CD4-positive, CD25-positive, alpha-beta regulatory T cell (primary cell): ENCODE measurements at regions not wholly inside any gene's neighbourhood (a gene's known extent, or its start where the extent isn't known, plus 50 kb on each side); places are given as distances from the start of the nearest gene placed in this dataset.
A peak's percentile ranks its signal among the peaks of the same experiment; 100 is the strongest.

Experiments
- ATAC-seq, 2 donors: fragments of 150-1000 bp; cut with Tn5 transposase; one replicate each; pipeline ENCODE4 v1.10.0; 2021; ENCODE audit warnings: low read depth in 2 of 2, moderate number of reproducible peaks in 2 of 2, moderate library complexity in 1 of 2
- DNase-seq, 3 donors: peaks; one replicate each; pipeline versions ENCODE4 v3.0.0 to v3.0.0-alpha.2; 2012 to 2022; ENCODE audit warnings: mixed read lengths in 1 of 3
- H3K27ac ChIP-seq: one replicate; pipeline ENCODE4 v1.7.0; 2013; ENCODE audit warnings: mild to moderate bottlenecking, low read length; ENCODE audit not compliant: insufficient read depth, poor library complexity, severe bottlenecking
- H3K27me3 ChIP-seq: one replicate; pipeline ENCODE4 v1.7.0; 2013; ENCODE audit warnings: low read length; ENCODE audit not compliant: control insufficient read depth, insufficient read depth
- H3K36me3 ChIP-seq: one replicate; pipeline ENCODE4 v1.7.0; 2013; ENCODE audit warnings: mild to moderate bottlenecking, low read length, moderate library complexity; ENCODE audit not compliant: control insufficient read depth, insufficient read depth
- H3K4me1 ChIP-seq: 2 replicates; pipeline ENCODE4 v1.7.0; 2013; ENCODE audit warnings: mild to moderate bottlenecking, low read length; ENCODE audit not compliant: insufficient read depth, control insufficient read depth, poor library complexity, severe bottlenecking
- H3K4me3 ChIP-seq: one replicate; pipeline ENCODE4 v1.7.0; 2013; ENCODE audit warnings: low read depth, mild to moderate bottlenecking, low read length, moderate library complexity
- H3K9me3 ChIP-seq, 2 experiments: 1 replicate in 1 of 2; 2 replicates in 1 of 2; pipeline ENCODE4 v1.7.0; 2013; ENCODE audit warnings: low read length in 2 of 2, mild to moderate bottlenecking in 1 of 2, moderate library complexity in 1 of 2; ENCODE audit not compliant: control insufficient read depth in 2 of 2
- H3K27ac Mint-ChIP-seq, 3 donors: one replicate each; pipeline ENCODE4 v1.8.0; 2020 to 2022; ENCODE audit warnings: mild to moderate bottlenecking in 3 of 3, mixed read lengths in 3 of 3, moderate library complexity in 2 of 3
- H3K27me3 Mint-ChIP-seq: one replicate; pipeline ENCODE4 v1.8.0; 2022; ENCODE audit warnings: mild to moderate bottlenecking, mixed read lengths
- H3K36me3 Mint-ChIP-seq: one replicate; pipeline ENCODE4 v1.8.0; 2020; ENCODE audit warnings: mixed read lengths
- H3K4me1 Mint-ChIP-seq, 4 donors: one replicate each; pipeline ENCODE4 v1.8.0; 2020 to 2022; ENCODE audit warnings: mixed read lengths in 4 of 4, mild to moderate bottlenecking in 1 of 4
- H3K4me3 Mint-ChIP-seq, 4 donors: one replicate each; pipeline ENCODE4 v1.8.0; 2020 to 2022; ENCODE audit warnings: mild to moderate bottlenecking in 4 of 4, mixed read lengths in 4 of 4, moderate library complexity in 3 of 4
- H3K9me3 Mint-ChIP-seq, 7 donors: one replicate each; pipeline ENCODE4 v1.8.0; 2020 to 2022; ENCODE audit warnings: mixed read lengths in 7 of 7, mild to moderate bottlenecking in 3 of 7, moderate library complexity in 2 of 7

- Histone ChIP-seq H3K27ac (no peak overlapping the region), H3K4me3 (no peak overlapping the region), H3K9me3 (no peaks in the 10 kb centered on the region), H3K4me1 (no peaks in the 10 kb centered on the region), H3K36me3 (no peaks in the 10 kb centered on the region), H3K27me3 (no peaks in the 10 kb centered on the region)
- Mint-ChIP-seq H3K36me3 (no peaks in the 10 kb centered on the region), H3K27ac (no peak overlapping the region), H3K4me3 (no peak overlapping the region), H3K9me3 (peaks cover 0 to 1% (median 0%) of the 10 kb centered on the region in 7 donors), H3K27me3 (peaks cover 20% of the 10 kb centered on the region), H3K4me1 (peaks cover 0 to 8% (median 1%) of the 10 kb centered on the region in 4 donors)
- DNase-seq = no peak
- ATAC-seq = no peak
These were observed 240.7 kb upstream of the UMPS start for GRCh38 chr3:124489506-124489905.

GRCh38 chr3:124491098-124491497, 239.2 kb upstream of the UMPS start:
- ATAC-seq = no peak

GRCh38 chr3:124491875-124492274, 238.4 kb upstream of the UMPS start:
- Mint-ChIP-seq H3K36me3 (no peaks in the 10 kb centered on the region), H3K27ac (no peak overlapping the region), H3K4me1 (peaks cover 0 to 8% (median 1%) of the 10 kb centered on the region in 4 donors), H3K27me3 (peaks cover 15% of the 10 kb centered on the region), H3K9me3 (peaks cover 0 to 3% (median 0%) of the 10 kb centered on the region in 7 donors), H3K4me3 (no peak overlapping the region)
- DNase-seq = no peak
- ATAC-seq = no peak
- Histone ChIP-seq H3K27me3 (no peaks in the 10 kb centered on the region), H3K9me3 (no peaks in the 10 kb centered on the region), H3K27ac (no peak overlapping the region), H3K4me3 (no peak overlapping the region), H3K36me3 (no peaks in the 10 kb centered on the region), H3K4me1 (no peaks in the 10 kb centered on the region)

More at GRCh38 chr3:124491098-124491497, 239.2 kb upstream of the UMPS start:
- Histone ChIP-seq H3K4me1 (no peaks in the 10 kb centered on the region), H3K4me3 (no peak overlapping the region), H3K36me3 (no peaks in the 10 kb centered on the region), H3K27ac (no peak overlapping the region), H3K9me3 (no peaks in the 10 kb centered on the region), H3K27me3 (no peaks in the 10 kb centered on the region)
- Mint-ChIP-seq H3K4me1 (peaks cover 0 to 8% (median 1%) of the 10 kb centered on the region in 4 donors), H3K4me3 (no peak overlapping the region), H3K27ac (no peak overlapping the region), H3K27me3 (peaks cover 20% of the 10 kb centered on the region), H3K36me3 (no peaks in the 10 kb centered on the region), H3K9me3 (peaks cover 0 to 1% (median 0%) of the 10 kb centered on the region in 7 donors)
- DNase-seq = peak in 1 of 3 donors; percentile 18

DNA sequence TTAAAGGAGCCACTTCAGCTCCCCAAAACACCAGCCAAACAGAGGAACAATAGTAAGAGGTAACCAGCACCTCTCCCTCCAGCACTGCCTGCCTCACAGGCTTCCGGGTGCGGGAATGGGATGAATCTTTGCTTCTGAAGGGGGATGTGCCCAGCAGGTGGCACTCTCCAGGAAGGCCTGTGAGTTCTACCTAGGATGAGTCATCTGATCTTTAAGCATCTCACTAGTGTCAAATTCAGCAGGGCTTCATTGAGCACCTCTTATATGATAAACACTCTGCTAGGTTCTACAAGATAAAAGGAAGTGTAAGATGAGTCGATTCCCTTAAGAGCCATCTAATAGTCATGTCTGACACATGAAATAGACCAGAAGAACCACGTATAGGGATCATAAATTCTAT, 237.4 kb upstream of the UMPS start:
- Mint-ChIP-seq H3K27ac (no peak overlapping the region), H3K36me3 (no peaks in the 10 kb centered on the region), H3K4me3 (no peak overlapping the region), H3K9me3 (peaks cover 0 to 3% (median 0%) of the 10 kb centered on the region in 7 donors), H3K4me1 (peaks cover 0 to 8% (median 1%) of the 10 kb centered on the region in 4 donors), H3K27me3 (peaks cover 15% of the 10 kb centered on the region)
- DNase-seq = peak in 1 of 3 donors; percentile 21
- no peak for ATAC-seq
- Histone ChIP-seq H3K9me3 (no peaks in the 10 kb centered on the region), H3K4me1 (no peaks in the 10 kb centered on the region), H3K36me3 (no peaks in the 10 kb centered on the region), H3K4me3 (no peak overlapping the region), H3K27me3 (no peaks in the 10 kb centered on the region), H3K27ac (no peak overlapping the region)

DNA sequence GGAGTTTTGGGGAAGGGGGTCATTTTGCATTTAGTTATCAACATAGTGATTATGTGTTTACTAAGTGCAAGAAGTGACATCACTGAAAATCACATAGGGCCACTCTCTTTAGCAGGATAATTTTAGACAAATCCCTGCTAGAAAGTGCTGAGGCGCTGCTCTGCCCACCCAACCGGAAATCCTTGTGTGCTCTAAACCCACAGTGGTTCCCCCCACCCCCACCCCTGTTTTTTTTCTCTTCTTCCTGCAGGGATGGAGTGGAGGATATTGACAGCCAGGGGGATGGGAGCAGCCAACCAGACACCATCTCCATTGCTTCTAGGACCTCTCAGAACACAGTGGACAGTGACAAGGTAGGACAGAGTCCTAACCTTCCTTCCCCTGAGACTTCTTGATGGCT, 234.2 kb upstream of the UMPS start:
- ATAC-seq (no peak), DNase-seq (no peak)
- H3K36me3 Mint-ChIP-seq = no peaks in the 10 kb centered on the region

GRCh38 chr3:124497487-124497886, 232.8 kb upstream of the UMPS start:
- H3K36me3 ChIP-seq = no peaks in the 10 kb centered on the region
- no peaks in the 10 kb centered on the region for H3K36me3 Mint-ChIP-seq
- H3K27ac ChIP-seq = no peak overlapping the region
- no peak overlapping the region for H3K27ac Mint-ChIP-seq
- H3K27me3 Mint-ChIP-seq = peaks cover 26% of the 10 kb centered on the region
- H3K9me3 Mint-ChIP-seq = peaks cover 0 to 2% (median 0%) of the 10 kb centered on the region in 7 donors
- H3K4me3 Mint-ChIP-seq = no peak overlapping the region
- no peaks in the 10 kb centered on the region for H3K4me1 ChIP-seq
- DNase-seq = no peak
- no peaks in the 10 kb centered on the region for H3K9me3 ChIP-seq
- no peak for ATAC-seq
- no peak overlapping the region for H3K4me3 ChIP-seq
- peaks cover 11% of the 10 kb centered on the region for H3K27me3 ChIP-seq
- H3K4me1 Mint-ChIP-seq = no peaks in the 10 kb centered on the region

More for the DNA sequence above, 234.2 kb upstream of the UMPS start:
- H3K4me1 ChIP-seq = no peaks in the 10 kb centered on the region
- H3K36me3 ChIP-seq = no peaks in the 10 kb centered on the region
- H3K27me3 ChIP-seq = peaks cover 11% of the 10 kb centered on the region
- Mint-ChIP-seq H3K27me3 (peaks cover 24% of the 10 kb centered on the region), H3K9me3 (peaks cover 0 to 2% (median 0%) of the 10 kb centered on the region in 7 donors), H3K4me3 (no peak overlapping the region), H3K27ac (no peak overlapping the region), H3K4me1 (peaks cover 0 to 3% (median 0%) of the 10 kb centered on the region in 4 donors)
- no peak overlapping the region for H3K27ac ChIP-seq
- no peaks in the 10 kb centered on the region for H3K9me3 ChIP-seq
- H3K4me3 ChIP-seq = no peak overlapping the region

GRCh38 chr3:124498891-124499290, 231.4 kb upstream of the UMPS start:
- H3K27ac ChIP-seq = no peak overlapping the region
- Mint-ChIP-seq H3K27me3 (peaks cover 21% of the 10 kb centered on the region), H3K9me3 (peaks cover 0 to 2% (median 0%) of the 10 kb centered on the region in 7 donors)

DNA sequence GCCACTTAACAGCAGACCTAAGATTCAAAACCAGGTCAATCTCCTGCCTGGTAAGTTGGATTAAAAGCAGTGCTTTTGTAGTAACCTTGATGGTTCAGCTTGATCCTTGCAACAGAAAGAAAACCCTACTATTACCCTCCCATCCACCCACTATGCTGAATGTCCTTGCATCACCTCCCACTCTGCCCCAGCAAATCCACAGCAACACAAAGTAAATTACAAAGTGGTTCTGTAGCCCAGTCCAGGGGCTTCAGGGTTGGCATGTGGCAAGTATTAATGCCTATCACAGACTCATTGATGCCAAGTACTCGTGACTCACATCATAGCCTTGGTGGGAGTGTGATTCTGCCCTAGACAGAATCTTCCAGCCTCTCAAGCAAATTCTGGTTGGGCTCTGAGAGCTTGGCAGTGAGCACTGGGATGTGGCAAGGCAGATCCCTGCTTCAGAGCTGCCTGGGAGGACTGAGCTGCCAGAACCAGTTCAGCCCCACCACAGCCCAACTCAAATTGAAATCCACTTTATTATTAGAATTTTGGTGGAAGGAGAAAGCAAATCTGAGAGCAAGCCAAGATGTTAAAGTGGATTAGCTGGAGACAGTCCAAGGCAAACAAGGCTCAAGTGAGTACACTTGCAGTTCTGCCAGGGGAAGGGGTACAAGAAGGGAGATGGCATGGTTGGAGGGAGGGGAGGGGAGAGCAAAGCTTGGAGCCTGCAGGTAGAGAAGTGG, 225.8 kb upstream of the UMPS start:
- Mint-ChIP-seq H3K27me3 (peaks cover 34% of the 10 kb centered on the region), H3K9me3 (peaks cover 0 to 2% (median 0%) of the 10 kb centered on the region in 7 donors), H3K27ac (no peak overlapping the region), H3K4me3 (no peak overlapping the region), H3K36me3 (no peaks in the 10 kb centered on the region), H3K4me1 (no peaks in the 10 kb centered on the region)
- Histone ChIP-seq H3K27ac (no peak overlapping the region), H3K4me3 (no peak overlapping the region), H3K27me3 (peaks cover 11% of the 10 kb centered on the region), H3K4me1 (no peaks in the 10 kb centered on the region), H3K9me3 (no peaks in the 10 kb centered on the region), H3K36me3 (no peaks in the 10 kb centered on the region)
- ATAC-seq = no peak
- DNase-seq = no peak

More at GRCh38 chr3:124498891-124499290, 231.4 kb upstream of the UMPS start:
- Histone ChIP-seq H3K4me1 (no peaks in the 10 kb centered on the region), H3K4me3 (no peak overlapping the region), H3K9me3 (no peaks in the 10 kb centered on the region), H3K36me3 (no peaks in the 10 kb centered on the region), H3K27me3 (peaks cover 11% of the 10 kb centered on the region)
- DNase-seq (no peak), ATAC-seq (no peak)
- H3K4me3 Mint-ChIP-seq = no peak overlapping the region
- no peaks in the 10 kb centered on the region for H3K4me1 Mint-ChIP-seq
- H3K27ac Mint-ChIP-seq = no peak overlapping the region
- H3K36me3 Mint-ChIP-seq = no peaks in the 10 kb centered on the region
